HL-60 (cell line): ENCODE measurements at regions not wholly inside any gene's neighbourhood (a gene's known extent, or its start where the extent isn't known, plus 50 kb on each side); places are given as distances from the start of the nearest gene placed in this dataset.
"Not testable (repeated sequence)": the region's sequence is repeated elsewhere in the genome, so short reads cannot be mapped to it uniquely, and the experiment has no call there.

Experiments
- DNase-seq, 2 experiments: peaks; one replicate each; pipeline ENCODE4 v3.0.0-alpha.2; 2010 to 2020; ENCODE audit warnings: low read depth in 1 of 2, low spot score in 1 of 2
- H3K27ac ChIP-seq: fragments of 250-450 bp; sonication (Bioruptor Pico); replicated peaks from 2 replicates; pipeline ENCODE4 v1.5.1; 2020; ENCODE audit warnings: mild to moderate bottlenecking, moderate library complexity
- H3K27me3 ChIP-seq: fragments of 250-450 bp; sonication (Bioruptor Pico); 2 replicates; pipeline ENCODE4 v1.5.1; 2021; ENCODE audit warnings: mild to moderate bottlenecking, moderate library complexity; ENCODE audit not compliant: insufficient read depth, poor library complexity, severe bottlenecking
- H3K4me3 ChIP-seq: replicated peaks from 2 replicates; pipeline ENCODE4 v1.5.1; 2011; ENCODE audit warnings: mild to moderate bottlenecking, control low read depth, low read length; ENCODE audit not compliant: insufficient read depth
- GABPA ChIP-seq: IDR thresholded peaks from 2 replicates; pipeline ENCODE4 v1.6.1; 2012; ENCODE audit warnings: low read depth
- POLR2AphosphoS5 ChIP-seq: IDR thresholded peaks from 2 replicates; pipeline ENCODE4 v1.6.1; 2012; ENCODE audit warnings: low read depth
- SPI1 ChIP-seq: IDR thresholded peaks from 2 replicates; pipeline ENCODE4 v1.6.1; 2012; ENCODE audit warnings: low read depth, mild to moderate bottlenecking, borderline replicate concordance
- TF ChIP-seq, protein P1 (sequence below): IDR thresholded peaks from one replicate; pipeline ENCODE4 v1.5.1; 2011; ENCODE audit warnings: low read length, control low read depth, inconsistent platforms; ENCODE audit not compliant: insufficient read depth
- TF ChIP-seq, protein P2 (sequence below): IDR thresholded peaks from 2 replicates; pipeline ENCODE4 v1.6.1; 2012; ENCODE audit warnings: low read depth; ENCODE audit not compliant: insufficient replicate concordance

DNA sequence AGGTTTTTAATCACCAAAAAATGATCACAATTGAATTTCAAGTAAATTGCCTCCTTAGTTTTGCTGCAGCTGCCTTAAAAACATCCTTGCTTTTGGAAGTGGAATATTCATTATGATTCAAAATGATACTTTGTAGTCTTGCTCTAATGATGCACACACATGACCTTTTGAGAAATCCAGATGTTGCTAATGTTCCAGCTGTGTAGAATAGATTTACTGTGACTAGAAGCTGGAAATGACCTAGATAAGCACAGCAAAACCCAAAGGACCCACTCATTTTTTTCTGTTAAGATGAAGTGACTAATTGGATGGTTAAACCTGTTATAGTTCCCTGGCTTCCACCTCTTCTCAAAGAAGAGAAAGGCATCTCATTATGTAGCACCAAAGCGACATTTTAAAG is 64.6 kb upstream of the RALGPS2 start:
- DNase-seq = no peak
- Histone ChIP-seq H3K27me3 (no peaks in the 10 kb centered on the region), H3K4me3 (no peak overlapping the region), H3K27ac (no peak overlapping the region)
- TF ChIP-seq SPI1 = no peak
- TF ChIP-seq, protein P1, sequence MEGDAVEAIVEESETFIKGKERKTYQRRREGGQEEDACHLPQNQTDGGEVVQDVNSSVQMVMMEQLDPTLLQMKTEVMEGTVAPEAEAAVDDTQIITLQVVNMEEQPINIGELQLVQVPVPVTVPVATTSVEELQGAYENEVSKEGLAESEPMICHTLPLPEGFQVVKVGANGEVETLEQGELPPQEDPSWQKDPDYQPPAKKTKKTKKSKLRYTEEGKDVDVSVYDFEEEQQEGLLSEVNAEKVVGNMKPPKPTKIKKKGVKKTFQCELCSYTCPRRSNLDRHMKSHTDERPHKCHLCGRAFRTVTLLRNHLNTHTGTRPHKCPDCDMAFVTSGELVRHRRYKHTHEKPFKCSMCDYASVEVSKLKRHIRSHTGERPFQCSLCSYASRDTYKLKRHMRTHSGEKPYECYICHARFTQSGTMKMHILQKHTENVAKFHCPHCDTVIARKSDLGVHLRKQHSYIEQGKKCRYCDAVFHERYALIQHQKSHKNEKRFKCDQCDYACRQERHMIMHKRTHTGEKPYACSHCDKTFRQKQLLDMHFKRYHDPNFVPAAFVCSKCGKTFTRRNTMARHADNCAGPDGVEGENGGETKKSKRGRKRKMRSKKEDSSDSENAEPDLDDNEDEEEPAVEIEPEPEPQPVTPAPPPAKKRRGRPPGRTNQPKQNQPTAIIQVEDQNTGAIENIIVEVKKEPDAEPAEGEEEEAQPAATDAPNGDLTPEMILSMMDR = no peak
- no peak for TF ChIP-seq GABPA
- no peak for TF ChIP-seq POLR2AphosphoS5
- TF ChIP-seq, protein P2, sequence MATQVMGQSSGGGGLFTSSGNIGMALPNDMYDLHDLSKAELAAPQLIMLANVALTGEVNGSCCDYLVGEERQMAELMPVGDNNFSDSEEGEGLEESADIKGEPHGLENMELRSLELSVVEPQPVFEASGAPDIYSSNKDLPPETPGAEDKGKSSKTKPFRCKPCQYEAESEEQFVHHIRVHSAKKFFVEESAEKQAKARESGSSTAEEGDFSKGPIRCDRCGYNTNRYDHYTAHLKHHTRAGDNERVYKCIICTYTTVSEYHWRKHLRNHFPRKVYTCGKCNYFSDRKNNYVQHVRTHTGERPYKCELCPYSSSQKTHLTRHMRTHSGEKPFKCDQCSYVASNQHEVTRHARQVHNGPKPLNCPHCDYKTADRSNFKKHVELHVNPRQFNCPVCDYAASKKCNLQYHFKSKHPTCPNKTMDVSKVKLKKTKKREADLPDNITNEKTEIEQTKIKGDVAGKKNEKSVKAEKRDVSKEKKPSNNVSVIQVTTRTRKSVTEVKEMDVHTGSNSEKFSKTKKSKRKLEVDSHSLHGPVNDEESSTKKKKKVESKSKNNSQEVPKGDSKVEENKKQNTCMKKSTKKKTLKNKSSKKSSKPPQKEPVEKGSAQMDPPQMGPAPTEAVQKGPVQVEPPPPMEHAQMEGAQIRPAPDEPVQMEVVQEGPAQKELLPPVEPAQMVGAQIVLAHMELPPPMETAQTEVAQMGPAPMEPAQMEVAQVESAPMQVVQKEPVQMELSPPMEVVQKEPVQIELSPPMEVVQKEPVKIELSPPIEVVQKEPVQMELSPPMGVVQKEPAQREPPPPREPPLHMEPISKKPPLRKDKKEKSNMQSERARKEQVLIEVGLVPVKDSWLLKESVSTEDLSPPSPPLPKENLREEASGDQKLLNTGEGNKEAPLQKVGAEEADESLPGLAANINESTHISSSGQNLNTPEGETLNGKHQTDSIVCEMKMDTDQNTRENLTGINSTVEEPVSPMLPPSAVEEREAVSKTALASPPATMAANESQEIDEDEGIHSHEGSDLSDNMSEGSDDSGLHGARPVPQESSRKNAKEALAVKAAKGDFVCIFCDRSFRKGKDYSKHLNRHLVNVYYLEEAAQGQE = no peak

DNA sequence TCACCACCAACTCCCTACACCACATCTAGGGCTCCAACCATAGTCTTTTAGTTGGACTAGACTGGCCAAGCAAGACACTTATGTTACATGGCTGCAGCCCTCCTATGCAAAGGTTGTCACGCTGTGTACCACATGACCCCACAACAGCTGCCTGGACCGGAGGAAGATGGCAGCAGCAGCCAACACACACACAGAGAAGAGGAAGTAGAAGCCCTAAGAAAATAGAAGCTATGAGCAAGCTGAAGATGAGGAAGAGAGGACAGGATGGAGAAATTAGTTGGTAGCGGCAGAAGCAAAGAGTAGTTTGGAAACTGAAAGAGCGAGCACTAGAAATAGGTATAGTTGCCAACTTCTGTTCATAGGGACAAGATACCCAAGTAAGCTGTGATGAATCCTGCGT is 60.8 kb upstream of the RALGPS2 start:
- Histone ChIP-seq H3K4me3 (no peak overlapping the region), H3K27me3 (no peaks in the 10 kb centered on the region), H3K27ac (no peak overlapping the region)
- peak; percentile 60 to 68 for DNase-seq
- TF ChIP-seq GABPA = no peak
- peak; percentile 67; the same call in 1 of the 2 replicates for TF ChIP-seq SPI1

DNA sequence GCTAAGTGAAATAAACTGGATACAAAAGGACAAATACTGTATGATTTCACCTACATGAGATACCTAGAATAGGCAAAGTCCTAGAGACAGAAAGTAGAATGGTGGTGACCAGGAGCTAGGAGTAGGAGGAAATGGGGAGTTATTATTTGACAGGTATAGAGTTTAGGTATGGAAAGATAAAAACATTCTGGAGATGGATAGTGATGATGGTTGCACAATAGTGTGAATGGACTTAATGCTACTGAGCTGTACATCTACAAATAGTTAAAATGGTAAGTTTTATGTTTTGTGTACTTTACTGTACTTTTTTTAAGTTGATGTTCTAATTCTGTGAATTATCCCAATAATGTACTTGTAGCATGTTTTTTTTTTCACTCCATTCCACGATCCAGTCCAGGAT is 59.5 kb upstream of the RALGPS2 start:
- no peak for DNase-seq
- no peak for TF ChIP-seq SPI1
- TF ChIP-seq, protein P2 = no peak
- TF ChIP-seq, protein P1 = no peak
- no peak for TF ChIP-seq POLR2AphosphoS5
- TF ChIP-seq GABPA = no peak
- Histone ChIP-seq H3K4me3 (no peak overlapping the region), H3K27me3 (no peaks in the 10 kb centered on the region), H3K27ac (no peak overlapping the region)

DNA sequence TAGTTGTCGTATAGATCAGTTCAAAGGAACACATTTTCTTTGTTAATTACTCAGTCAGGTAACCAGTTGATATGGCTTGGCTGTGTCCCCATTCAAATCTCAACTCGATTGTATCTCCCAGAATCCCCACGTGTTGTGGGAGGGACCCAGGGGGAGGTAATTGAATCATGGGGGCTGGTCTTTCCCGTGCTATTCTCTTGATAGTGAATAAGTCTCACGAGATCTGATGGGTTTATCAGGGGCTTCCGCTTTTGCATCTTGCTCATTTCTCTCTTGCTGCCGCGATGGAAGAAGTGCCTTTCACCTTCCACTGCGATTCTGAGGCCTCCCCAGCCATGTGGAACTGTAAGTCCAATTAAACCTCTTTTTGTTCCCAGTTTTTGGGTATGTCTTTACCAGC is 58.2 kb upstream of the RALGPS2 start:
- not testable (repeated sequence) for H3K27me3 ChIP-seq

DNA sequence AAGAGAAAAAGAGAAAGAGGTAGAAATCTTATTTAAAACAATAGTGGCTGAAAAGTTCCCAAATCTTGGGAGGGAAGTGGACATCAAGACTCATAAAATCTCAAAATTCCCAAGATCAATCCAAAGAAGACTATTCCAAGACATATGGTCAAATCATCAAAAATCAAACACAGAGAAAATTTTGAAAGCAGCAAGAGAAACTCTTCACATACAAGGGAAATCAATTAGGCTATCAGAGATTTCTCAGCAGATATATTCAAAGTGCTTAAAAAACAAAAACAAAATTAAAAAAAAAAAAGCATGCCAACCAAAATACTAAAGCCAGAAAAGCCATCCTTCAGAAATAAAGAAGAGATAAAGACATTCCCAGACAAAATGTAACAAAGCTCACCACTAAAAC is 52.6 kb upstream of the RALGPS2 start:
- Histone ChIP-seq H3K27ac (no peak overlapping the region), H3K4me3 (no peak overlapping the region), H3K27me3 (no peaks in the 10 kb centered on the region)
- DNase-seq = no peak
- TF ChIP-seq POLR2AphosphoS5 (no peak), GABPA (no peak), SPI1 (no peak)
- TF ChIP-seq, protein P1 = no peak
- TF ChIP-seq, protein P2 = no peak

More for the DNA sequence above, 58.2 kb upstream of the RALGPS2 start:
- not testable (repeated sequence) for H3K4me3 ChIP-seq, H3K27ac ChIP-seq, DNase-seq

DNA sequence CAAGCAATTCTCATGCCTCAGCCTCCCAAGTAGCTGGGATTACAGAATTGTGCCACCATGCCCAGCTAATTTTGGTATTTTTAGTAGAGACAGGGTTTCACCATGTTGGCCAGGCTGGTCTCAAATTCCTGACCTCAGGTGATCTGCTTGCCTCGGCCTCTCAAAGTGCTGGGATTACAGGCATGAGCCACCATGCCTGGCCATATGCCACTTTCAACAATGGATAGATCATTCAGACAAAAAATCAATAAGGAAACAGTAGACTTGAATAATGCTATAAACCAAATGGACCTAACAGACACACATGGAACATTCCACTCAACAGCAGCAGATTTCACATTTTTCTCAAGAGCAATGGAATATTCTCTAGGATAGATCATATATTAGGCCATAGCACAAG is 50.5 kb upstream of the RALGPS2 start:
- DNase-seq = not testable (repeated sequence)

More for the DNA sequence above, 50.5 kb upstream of the RALGPS2 start:
- not testable (repeated sequence) for H3K4me3 ChIP-seq, H3K27me3 ChIP-seq, H3K27ac ChIP-seq
